Sigmoid colon (tissue), 4 donors: ENCODE measurements at regions not wholly inside any gene's neighbourhood (a gene's known extent, or its start where the extent isn't known, plus 50 kb on each side); places are given as distances from the start of the nearest gene placed in this dataset.

Source experiments
- CTCF ChIP-seq, 4 experiments: fragments of 450-650 bp in 3 of 4; fragments of 200-600 bp in 1 of 4; IDR thresholded peaks; one replicate each; pipeline ENCODE4 v1.5.1; 2016 to 2019; ENCODE audit warnings: antibody characterized with exemption in 4 of 4, mild to moderate bottlenecking in 3 of 4, moderate library complexity in 2 of 4
- EP300 ChIP-seq, 4 donors: sonication (generic); formaldehyde crosslinking; IDR thresholded peaks; one replicate each; pipeline ENCODE4 v1.6.1; 2017; ENCODE audit warnings: antibody characterized with exemption in 4 of 4
- POLR2A ChIP-seq, 2 donors: fragments of 450-650 bp; IDR thresholded peaks; one replicate each; pipeline ENCODE4 v1.6.1; 2016; ENCODE audit warnings: antibody characterized with exemption in 2 of 2, mild to moderate bottlenecking in 2 of 2, moderate library complexity in 2 of 2
- POLR2AphosphoS5 ChIP-seq, 4 donors: sonication (generic); formaldehyde crosslinking; IDR thresholded peaks; one replicate each; pipeline ENCODE4 v1.6.1; 2017; ENCODE audit warnings: antibody characterized with exemption in 4 of 4

GRCh38 chr5:81842795-81843398, 92.0 kb upstream of the SSBP2 start:
- no peak for TF ChIP-seq CTCF (IDR thresholded peaks at IDR 0.05)
- no peak for TF ChIP-seq POLR2A (IDR thresholded peaks at IDR 0.05)
- no peak for TF ChIP-seq EP300 (IDR thresholded peaks at IDR 0.05)
- TF ChIP-seq POLR2AphosphoS5 (IDR thresholded peaks at IDR 0.05): no peak
